ENCODE measurements at regions not wholly inside any gene's neighbourhood (a gene's known extent, or its start where the extent isn't known, plus 50 kb on each side); places are given as distances from the start of the nearest gene placed in this dataset.

DNA sequence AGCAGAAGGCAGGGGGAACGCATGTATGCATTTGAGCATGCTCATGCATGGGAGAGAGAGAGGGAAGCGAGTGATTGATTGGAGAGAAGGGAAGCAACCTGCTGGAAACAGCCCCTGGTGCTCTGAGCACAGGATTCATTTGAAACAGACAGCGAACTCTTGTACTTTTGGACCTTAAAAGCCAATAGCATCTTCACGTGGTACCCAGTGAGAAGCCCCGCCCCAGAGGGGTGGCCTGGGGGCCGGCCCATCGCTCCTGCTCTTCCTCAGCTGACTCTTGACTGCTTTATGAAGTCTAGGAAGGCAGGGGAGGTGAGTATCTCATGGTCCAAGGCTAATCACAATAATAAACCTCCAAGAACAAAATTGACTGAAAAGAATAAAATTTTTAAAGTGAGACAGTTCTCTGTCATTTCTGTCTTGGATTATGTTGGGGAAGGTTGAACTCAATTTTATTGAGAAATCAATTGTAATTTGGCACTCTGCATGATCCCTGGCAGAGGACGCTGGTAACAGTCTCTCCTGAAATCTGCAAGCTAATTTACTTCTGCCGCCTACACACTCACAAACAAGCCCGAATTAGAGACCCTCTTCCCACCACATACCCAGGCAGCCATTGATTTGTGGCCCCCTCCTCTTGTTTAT, 168.2 kb upstream of the PPARGC1A start:
- TF ChIP-seq CTCF (IDR thresholded peaks at IDR 0.05; ENCODE audit: borderline replicate concordance, control extremely low read depth, extremely low read depth, insufficient read depth, missing control alignments) = no peak
- DNase-seq (ENCODE audit: low spot score) = no peak
- in situ Hi-C loops (cut with MboI; ENCODE audit: low sequenced_read_pairs, unreplicated experiment) = no loop called here

GRCh38 chr4:24056289-24056688, 166.4 kb upstream of the PPARGC1A start:
- in situ Hi-C loops (cut with MboI; ENCODE audit: low sequenced_read_pairs, unreplicated experiment) = no loop called here
- no peak for DNase-seq (ENCODE audit: low spot score)
- no peak for TF ChIP-seq CTCF (IDR thresholded peaks at IDR 0.05; ENCODE audit: borderline replicate concordance, control extremely low read depth, extremely low read depth, insufficient read depth, missing control alignments)

GRCh38 chr4:24055623-24056022, 165.8 kb upstream of the PPARGC1A start:
- no peak for TF ChIP-seq CTCF (IDR thresholded peaks at IDR 0.05; ENCODE audit: borderline replicate concordance, control extremely low read depth, extremely low read depth, insufficient read depth, missing control alignments)
- in situ Hi-C loops (cut with MboI; ENCODE audit: low sequenced_read_pairs, unreplicated experiment) = no loop called here
- no peak for DNase-seq (ENCODE audit: low spot score)

- no peak for TF ChIP-seq CTCF (IDR thresholded peaks at IDR 0.05; ENCODE audit: borderline replicate concordance, control extremely low read depth, extremely low read depth, insufficient read depth, missing control alignments)
- in situ Hi-C loops (cut with MboI; ENCODE audit: low sequenced_read_pairs, unreplicated experiment) = no loop called here
- DNase-seq (ENCODE audit: low spot score) = no peak
Observed at GRCh38 chr4:24054910-24055309, 165.1 kb upstream of the PPARGC1A start.

DNA sequence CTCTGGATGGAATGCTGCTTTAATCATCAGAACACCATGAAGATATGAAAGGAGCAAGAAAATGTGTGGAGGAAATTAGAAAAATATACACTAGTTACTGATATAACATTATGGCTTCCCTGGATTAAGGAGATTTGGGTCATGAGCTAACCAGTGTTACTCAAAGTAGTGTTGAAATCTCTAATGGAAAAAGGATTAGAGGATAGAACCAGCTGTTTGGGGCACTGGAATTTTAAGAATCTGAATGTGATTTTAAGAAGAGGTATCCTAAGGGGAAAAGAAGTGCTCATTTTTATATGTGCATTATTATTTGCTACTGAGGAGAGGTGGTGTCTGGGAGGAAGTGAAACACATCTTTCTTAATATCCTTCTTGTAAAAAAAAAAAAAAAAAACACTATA, 164.1 kb upstream of the PPARGC1A start:
- in situ Hi-C loops (cut with MboI; ENCODE audit: low sequenced_read_pairs, unreplicated experiment) = no loop called here
- no peak for DNase-seq (ENCODE audit: low spot score)
- no peak for TF ChIP-seq CTCF (IDR thresholded peaks at IDR 0.05; ENCODE audit: borderline replicate concordance, control extremely low read depth, extremely low read depth, insufficient read depth, missing control alignments)

GRCh38 chr4:24044610-24045589, 155.1 kb upstream of the PPARGC1A start:
- in situ Hi-C loops (cut with MboI; ENCODE audit: low sequenced_read_pairs, unreplicated experiment) = no loop called here
- DNase-seq (ENCODE audit: low spot score) = no peak
- TF ChIP-seq CTCF (IDR thresholded peaks at IDR 0.05; ENCODE audit: borderline replicate concordance, control extremely low read depth, extremely low read depth, insufficient read depth, missing control alignments) = no peak
